Left lobe of liver (tissue), 2 donors: ENCODE measurements at regions not wholly inside any gene's neighbourhood (a gene's known extent, or its start where the extent isn't known, plus 50 kb on each side); places are given as distances from the start of the nearest gene placed in this dataset.
"Not testable (repeated sequence)": the region's sequence is repeated elsewhere in the genome, so short reads cannot be mapped to it uniquely, and the experiment has no call there.

Experiments used
- ATAC-seq: fragments of 200-7000 bp; cut with Tn5 transposase; one replicate; pipeline ENCODE4 v1.9.1; 2020; ENCODE audit warnings: mild to moderate bottlenecking, moderate library complexity
- DNase-seq: peaks from one replicate; pipeline ENCODE4 v3.0.0-alpha.2; 2020; ENCODE audit warnings: low spot score
- donor health status: DM: no; HTN: no; CAD: no; lungs with moderate emphysema.
- donor health status: DM: no; HTN: yes; CAD: no.

GRCh38 chr13:18697221-18697620, 484.4 kb downstream of the TUBA3C start:
- DNase-seq, ATAC-seq: not testable (repeated sequence)

GRCh38 chr13:18677403-18677802, 504.2 kb downstream of the TUBA3C start:
- not testable (repeated sequence) for ATAC-seq, DNase-seq

- not testable (repeated sequence) for DNase-seq, ATAC-seq
Observed at GRCh38 chr13:18675268-18675667, 506.4 kb downstream of the TUBA3C start.

GRCh38 chr13:18673794-18674193, 507.8 kb downstream of the TUBA3C start:
- ATAC-seq, DNase-seq: not testable (repeated sequence)

- not testable (repeated sequence) for DNase-seq
Observed at GRCh38 chr13:18666585-18666984, 515.0 kb downstream of the TUBA3C start.

GRCh38 chr13:18665716-18666115, 515.9 kb downstream of the TUBA3C start:
- not testable (repeated sequence) for ATAC-seq, DNase-seq

More at GRCh38 chr13:18666585-18666984, 515.0 kb downstream of the TUBA3C start:
- ATAC-seq = not testable (repeated sequence)

- DNase-seq, ATAC-seq: not testable (repeated sequence)
Observed at GRCh38 chr13:18665124-18665523, 516.5 kb downstream of the TUBA3C start.

- not testable (repeated sequence) for ATAC-seq, DNase-seq
Observed at GRCh38 chr13:18663222-18663621, 518.4 kb downstream of the TUBA3C start.

GRCh38 chr13:18643644-18644172, 537.9 kb downstream of the TUBA3C start:
- peak; percentile 59 for DNase-seq
- ATAC-seq = not testable (repeated sequence)

GRCh38 chr13:18628928-18629327, 552.7 kb downstream of the TUBA3C start:
- not testable (repeated sequence) for ATAC-seq, DNase-seq

- DNase-seq (no peak), ATAC-seq (no peak)
Observed at GRCh38 chr13:18628428-18628827, 553.2 kb downstream of the TUBA3C start.

GRCh38 chr13:18624061-18624460, 557.6 kb downstream of the TUBA3C start:
- DNase-seq, ATAC-seq: not testable (repeated sequence)

- peak; percentile 22 for ATAC-seq
- DNase-seq = peak; percentile 67
Observed at GRCh38 chr13:18618442-18618841, 563.2 kb downstream of the TUBA3C start.

- DNase-seq, ATAC-seq: not testable (repeated sequence)
Observed at GRCh38 chr13:18610476-18610875, 571.1 kb downstream of the TUBA3C start.

GRCh38 chr13:18609371-18609770, 572.3 kb downstream of the TUBA3C start:
- not testable (repeated sequence) for DNase-seq
- ATAC-seq = peak; percentile 50

- not testable (repeated sequence) for DNase-seq, ATAC-seq
Observed at GRCh38 chr13:18608851-18609250, 572.8 kb downstream of the TUBA3C start.

- DNase-seq = peak; percentile 60
- ATAC-seq = not testable (repeated sequence)
Observed at GRCh38 chr13:18600366-18600765, 581.3 kb downstream of the TUBA3C start.

- ATAC-seq (peak; percentile 44), DNase-seq (peak; percentile 68)
Observed at GRCh38 chr13:18599791-18600211, 581.8 kb downstream of the TUBA3C start.

GRCh38 chr13:18598543-18598942, 583.1 kb downstream of the TUBA3C start:
- ATAC-seq = peak; percentile 59
- peak; percentile 55 for DNase-seq

- DNase-seq, ATAC-seq: not testable (repeated sequence)
Observed at GRCh38 chr13:18597940-18598339, 583.7 kb downstream of the TUBA3C start.

- not testable (repeated sequence) for ATAC-seq, DNase-seq
Observed at GRCh38 chr13:18577103-18577502, 604.5 kb downstream of the TUBA3C start.

GRCh38 chr13:18567890-18568289, 613.7 kb downstream of the TUBA3C start:
- not testable (repeated sequence) for ATAC-seq, DNase-seq
